HG02970 (cell line): ENCODE measurements at regions not wholly inside any gene's neighbourhood (a gene's known extent, or its start where the extent isn't known, plus 50 kb on each side); places are given as distances from the start of the nearest gene placed in this dataset.
"Not testable (repeated sequence)": the region's sequence is repeated elsewhere in the genome, so short reads cannot be mapped to it uniquely, and the experiment has no call there.

Experiments
- ATAC-seq: cut with Tn5 transposase; IDR thresholded peaks from one replicate; pipeline ENCODE4 v1.9.1; 2021; ENCODE audit warnings: mild to moderate bottlenecking, moderate library complexity, moderate number of reproducible peaks; ENCODE audit not compliant: unreplicated experiment, low FRiP score

DNA sequence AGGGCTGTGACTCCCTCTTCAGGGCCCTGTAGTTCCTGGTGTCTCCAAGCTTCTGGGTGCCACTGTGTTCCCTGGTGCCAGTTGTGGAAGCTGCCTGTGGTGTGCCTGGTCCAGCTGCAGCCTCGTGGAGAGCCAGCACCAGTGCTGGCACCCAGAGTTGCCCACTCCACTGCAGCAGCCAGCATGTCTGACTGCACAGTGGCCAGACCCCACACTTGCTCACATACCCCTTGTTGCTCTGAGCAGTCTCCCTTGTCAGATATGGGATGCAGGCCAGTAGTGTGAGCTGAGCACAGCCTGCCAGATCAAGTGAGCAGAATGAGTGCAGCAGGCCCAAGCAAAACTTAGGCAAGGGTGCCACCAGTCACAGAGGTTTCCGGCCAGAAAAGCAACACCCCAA, 108.6 kb downstream of the ZMAT1 start:
- ATAC-seq: no peak

DNA sequence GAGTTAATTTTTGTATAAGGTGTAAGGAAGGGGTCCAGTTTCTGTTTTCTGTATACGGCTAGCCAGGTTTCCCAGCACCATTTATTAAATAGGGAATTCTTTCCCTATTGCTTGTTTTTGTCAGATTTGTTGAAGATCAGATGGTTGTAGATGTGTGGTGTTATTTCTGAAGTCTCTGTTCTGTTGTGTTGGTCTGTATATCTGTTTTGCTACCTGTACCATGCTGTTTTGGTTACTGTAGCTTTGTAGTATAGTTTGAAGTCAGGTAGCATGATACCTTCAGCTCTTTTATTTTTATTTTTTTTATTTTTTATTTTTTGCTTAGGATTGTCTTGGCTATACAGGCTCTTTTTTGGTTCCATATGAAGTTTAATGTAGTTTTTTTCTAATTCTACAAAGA, 114.1 kb downstream of the ZMAT1 start:
- not testable (repeated sequence) for ATAC-seq

DNA sequence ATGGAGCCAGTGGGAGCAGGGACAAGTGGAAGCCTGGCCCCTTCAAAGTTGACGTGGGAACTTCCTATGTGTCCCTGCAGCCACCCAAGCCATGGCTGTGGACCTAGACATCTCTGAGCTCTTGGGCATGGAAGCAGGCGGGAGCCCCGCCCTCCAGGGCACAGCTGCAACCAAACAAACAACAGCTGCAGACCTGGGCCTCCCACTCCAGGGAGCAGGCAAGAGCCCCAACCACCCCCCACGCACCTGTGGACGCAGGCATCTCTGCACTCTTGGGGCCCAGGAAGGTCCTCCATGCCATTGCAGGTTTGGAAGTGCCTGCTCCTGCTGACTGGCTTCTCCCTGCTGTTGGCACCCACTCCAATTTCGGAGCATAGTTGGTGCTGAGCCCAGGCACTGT, 118.6 kb downstream of the ZMAT1 start:
- ATAC-seq: no peak

DNA sequence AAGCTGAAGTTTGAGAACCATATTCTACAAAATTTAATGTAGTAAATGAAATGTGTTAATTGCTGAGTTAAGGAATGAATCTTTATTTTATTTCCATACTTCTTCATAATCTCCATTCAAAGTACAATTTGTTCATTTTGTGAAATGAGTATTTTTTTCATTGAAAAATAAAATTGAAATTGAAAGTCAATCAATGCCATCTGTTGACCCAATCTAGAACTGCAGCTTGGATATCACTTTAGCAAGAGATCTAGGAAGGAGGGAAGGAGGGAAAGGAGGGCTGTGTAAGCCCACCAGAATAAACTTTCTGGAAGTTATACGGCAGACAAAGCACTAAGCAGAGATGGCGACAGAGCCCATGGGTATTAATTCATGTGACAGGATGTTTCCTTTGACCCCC, 128.4 kb downstream of the ZMAT1 start:
- no peak for ATAC-seq

DNA sequence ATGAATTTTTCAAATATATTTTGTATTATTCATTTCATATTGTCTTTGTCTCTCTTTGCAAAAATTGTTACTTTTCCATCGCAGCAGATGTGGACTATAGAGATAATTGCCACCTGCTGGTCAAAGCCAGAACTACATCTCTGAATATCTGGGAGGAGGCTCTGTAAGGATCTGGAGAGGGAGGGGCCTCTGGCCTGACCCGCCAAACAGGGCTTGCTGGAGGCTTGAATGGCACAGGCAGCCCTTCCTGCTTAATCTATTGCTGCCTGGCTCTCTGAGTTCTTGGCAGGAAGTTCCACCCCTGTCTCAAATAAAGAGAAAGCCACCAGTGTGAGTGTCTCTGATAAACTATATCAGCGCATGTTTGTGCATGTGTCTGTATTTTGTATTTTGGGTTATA, 132.4 kb downstream of the ZMAT1 start:
- peak; percentile 99 for ATAC-seq

DNA sequence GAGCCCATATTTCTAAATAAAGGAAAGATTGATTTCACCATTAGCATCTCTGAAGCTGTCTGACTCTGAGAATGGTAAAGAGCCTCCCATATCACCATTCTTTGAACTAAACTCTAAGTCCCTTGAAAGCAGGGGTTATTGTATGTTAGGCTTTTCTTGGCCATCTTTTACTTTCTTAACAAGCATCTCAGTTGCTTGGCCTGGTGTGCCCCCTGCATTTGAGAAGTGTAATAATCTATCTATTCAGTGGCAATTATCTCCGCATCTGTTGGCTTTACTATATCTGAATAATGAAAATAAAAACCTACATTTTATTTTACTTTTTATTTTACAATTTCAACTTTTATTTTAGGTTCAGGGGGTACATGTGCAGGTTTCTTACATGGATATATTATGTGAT, 128.3 kb upstream of the ARMCX2 start:
- no peak for ATAC-seq

DNA sequence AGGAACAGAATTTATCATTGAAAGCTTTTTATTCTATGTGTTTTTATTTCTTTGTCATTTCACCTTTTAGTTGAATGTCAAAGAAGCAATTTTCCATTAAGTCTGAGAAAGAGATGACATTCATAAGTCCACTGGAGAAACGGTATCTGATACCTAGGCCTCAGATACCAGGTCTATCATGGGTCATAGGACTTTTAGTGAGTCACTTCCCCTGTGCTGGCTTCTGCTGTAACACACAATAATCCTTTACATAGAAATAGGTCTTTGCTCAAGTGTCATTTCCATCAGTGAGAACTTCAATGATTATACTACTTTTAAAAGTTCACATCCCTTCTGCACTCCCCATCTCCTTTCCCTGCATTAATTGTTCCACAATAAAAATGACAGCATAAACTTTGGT, 125.5 kb upstream of the ARMCX2 start:
- ATAC-seq: no peak

DNA sequence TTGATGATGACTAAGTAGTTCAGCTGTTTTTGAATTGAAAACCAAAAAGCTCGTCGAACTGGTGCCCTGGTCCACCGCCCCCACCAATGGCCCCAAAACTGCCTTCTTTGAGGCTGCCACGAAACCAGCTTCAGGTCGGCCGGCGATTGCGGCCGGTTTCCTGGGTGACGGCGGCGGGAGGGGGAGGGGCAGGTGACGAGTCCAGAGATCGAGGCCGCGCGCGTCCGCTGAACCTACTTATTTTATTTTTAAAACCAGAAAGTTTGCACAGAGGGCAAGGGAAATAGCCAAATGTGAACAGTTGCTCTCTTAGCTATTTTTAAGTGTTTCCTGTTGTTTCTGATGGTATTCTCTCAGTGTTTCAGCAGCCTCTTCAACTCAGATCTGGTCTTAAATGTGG, 120.8 kb upstream of the ARMCX2 start:
- not testable (repeated sequence) for ATAC-seq

DNA sequence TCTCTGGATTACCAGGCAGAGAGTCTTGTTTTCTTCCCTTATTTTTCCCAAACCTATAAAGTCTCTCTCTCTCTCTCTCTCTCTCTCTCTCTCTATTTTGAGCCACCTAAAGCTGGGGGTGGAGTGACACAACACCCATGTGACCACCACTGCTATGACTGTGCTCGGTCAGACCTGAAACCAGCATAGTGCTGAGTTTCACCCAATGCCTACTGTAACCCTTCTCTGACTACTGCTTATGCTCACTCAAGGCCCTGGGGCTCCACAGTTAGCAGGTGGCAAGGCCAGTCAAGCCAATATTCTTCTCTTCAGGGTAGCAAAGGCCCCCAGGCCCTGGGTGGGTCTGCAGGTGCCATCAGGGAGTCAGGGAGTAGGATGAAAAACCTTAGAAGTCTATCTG, 114.7 kb upstream of the ARMCX2 start:
- ATAC-seq: peak; percentile 86

DNA sequence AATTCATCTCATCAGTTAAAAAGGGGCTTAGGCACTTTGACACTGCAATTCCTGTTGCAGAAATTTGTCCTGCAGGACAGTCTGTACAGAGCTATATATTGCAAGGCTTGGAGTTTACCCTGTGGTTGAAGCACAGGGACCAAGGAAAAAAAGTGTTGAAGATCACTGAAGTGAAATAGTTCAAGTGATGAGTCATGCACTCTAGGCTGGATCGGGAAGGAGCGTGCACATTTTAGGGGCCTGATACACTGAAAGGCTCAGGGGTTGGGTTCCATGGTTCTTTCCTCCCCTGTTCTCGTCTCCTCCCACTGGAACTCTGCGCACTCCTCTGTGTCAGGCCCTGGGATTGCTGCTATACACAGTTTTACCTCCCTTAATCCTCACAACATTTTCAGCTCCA, 104.9 kb upstream of the ARMCX2 start:
- no peak for ATAC-seq

DNA sequence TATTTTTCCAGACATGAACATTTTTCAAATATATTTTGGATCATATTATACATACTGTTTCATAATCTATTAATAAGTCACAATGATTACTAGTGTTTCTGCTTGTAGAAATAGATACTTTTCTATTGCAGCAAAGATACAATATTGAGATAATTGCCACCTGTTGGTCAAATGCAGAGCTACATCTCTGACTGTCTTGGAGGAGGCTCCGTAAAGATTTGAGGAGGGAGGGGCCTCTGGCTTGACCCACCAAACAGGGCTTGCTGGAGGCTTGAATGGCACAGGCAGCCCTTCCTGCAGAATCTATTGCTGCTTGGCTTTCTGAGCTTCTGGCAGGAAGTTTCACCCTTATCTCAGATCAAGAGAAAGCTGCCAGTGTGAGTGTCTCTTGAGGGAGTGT, 99.3 kb upstream of the ARMCX2 start:
- no peak for ATAC-seq

DNA sequence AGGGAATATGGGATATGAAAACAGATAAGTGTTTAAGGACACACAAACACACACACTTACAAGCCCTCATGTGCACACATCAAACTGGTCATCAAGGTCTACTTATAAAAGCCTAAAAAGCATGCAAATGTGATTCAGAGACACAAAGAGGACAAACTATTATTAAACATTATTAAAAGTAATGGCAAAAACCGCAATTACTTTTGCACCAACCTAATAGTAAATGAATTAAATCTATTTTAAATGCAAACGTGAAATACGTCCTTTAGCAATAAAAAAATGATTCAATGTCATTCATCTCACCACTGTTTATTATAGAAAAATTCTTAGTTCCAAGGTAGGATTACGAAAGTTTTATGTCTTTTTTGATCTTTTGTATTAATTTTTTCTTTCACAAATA, 91.1 kb upstream of the ARMCX2 start:
- no peak for ATAC-seq

DNA sequence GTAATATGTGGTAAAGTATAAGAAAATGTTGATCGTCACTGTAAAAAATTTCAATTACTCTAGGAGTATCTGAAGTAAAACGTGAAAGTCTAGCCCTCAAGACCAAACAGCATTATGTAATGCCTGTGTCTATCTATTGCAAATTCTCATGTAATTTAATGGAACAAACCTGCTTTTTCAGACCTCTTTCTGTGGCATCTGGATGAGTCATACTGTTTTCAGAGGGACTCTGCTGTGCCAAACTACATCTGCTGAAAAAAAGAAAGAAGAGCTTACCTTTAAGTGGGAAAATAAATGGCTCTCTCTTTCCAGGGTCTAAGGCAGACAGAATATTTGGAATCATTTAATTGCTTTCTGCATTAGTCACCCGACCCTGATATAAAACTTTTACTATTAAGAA, 89.8 kb upstream of the ARMCX2 start:
- no peak for ATAC-seq

DNA sequence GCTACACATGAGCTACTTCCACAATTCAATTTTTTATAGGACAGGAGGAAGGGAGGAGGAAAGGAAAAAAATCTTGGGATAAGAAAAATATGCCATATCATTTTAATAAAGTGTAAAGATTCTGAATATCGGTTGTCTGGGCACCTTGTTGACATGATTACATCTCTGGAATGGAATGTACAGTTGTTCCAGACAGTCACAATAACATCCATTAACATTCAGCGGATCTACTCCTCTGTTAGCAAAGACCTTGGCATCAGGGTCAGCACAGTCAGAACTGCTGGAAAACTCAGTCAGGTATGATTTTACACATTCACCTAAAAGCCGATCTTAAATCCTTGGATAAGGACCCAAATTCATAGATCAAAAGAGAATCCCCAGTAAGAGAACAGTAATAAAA, 85.4 kb upstream of the ARMCX2 start:
- ATAC-seq: no peak

DNA sequence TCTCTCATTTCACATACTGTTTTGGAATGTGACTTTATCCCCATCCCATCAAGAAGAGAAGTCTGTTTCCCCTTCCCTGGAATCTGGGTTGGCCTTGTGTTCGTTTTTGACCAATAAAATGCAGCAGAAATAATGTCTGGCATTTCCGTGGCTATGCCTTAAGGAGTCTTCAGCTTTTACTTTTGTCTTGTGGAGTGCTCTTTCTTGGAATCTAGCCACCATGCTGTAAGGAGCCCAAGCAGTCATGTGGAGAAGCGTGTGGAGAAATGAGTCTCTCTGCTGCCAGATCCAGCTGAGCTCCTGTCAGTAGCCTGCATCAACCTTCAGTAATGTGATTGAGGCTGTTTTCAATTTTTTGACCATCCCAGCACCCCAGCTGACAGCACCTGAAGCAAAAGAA, 84.4 kb upstream of the ARMCX2 start:
- no peak for ATAC-seq

DNA sequence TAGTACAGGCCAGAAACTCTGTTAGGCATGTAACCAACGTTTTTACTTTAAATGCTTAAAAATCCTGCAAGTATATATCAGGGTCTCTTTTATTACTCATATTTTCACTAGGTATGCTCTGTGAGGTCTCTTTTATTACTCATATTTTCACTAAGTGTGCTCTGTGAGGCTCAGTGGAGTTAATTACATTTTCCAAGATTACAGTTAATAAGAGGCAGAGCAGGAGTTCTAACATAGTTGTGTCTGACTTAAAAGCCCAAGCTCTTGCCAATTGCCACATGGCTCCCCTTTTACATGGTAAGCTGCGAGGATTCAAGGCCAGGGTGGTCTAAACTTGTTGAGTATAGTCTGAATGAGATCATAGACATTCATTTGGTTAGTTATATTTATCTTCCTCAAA, 81.0 kb upstream of the ARMCX2 start:
- no peak for ATAC-seq

DNA sequence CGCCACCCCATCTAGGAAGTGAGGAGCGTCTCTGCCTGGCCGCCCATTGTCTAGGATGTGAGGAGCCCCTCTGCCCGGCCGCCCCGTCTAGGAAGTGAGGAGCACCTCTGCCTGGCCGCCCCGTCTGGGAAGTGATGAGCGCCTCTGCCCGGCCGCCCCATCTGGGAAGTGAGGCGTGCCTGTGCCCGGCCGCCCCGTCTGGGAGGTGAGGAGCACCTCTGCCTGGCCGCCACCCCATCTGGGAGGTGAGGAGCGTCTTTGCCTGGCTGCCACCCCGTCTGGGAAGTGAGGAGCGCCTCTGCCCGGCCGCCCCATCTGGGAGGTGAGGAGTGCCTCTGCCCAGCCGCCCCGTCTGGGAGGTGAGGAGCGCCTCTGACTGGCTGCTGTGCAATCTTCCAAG, 79.2 kb upstream of the ARMCX2 start:
- not testable (repeated sequence) for ATAC-seq

DNA sequence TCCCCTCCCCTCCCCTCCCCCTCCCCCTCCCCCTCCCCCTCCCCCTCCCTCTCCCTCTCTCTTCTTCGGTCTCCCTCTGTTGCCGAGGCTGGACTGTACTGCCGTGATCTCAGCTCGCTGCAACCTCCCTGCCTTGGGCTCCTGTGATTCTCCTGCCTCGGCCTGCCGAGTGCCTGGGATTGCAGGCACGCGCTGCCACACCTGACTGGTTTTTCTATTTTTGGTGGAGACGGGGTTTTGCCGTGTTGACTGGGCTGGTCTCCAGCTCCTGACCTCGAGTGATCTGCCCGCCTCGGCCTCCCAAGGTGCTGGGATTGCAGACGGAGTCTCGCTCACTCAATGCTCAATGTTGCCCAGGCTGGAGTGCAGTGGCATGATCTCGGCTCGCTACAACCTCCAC, 78.8 kb upstream of the ARMCX2 start:
- not testable (repeated sequence) for ATAC-seq

DNA sequence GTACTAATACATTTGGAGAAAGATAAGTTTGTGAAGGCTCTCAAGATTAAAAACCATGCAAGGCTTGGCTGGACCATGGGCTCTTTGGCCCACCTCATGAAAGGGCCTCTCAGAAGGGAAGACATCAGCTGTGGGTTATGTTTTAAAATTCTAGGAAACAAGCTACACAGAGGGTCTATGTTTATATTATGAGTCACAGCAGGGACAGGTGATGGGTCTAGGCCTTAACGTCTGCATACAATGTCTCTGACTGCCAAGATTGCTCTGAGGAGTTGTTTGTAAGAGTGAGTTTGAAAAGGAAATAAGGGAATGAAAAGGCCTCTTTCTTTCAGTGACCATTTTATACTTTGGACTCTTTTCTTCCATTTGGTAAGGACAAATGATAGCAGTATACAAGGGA, 77.0 kb upstream of the ARMCX2 start:
- no peak for ATAC-seq

DNA sequence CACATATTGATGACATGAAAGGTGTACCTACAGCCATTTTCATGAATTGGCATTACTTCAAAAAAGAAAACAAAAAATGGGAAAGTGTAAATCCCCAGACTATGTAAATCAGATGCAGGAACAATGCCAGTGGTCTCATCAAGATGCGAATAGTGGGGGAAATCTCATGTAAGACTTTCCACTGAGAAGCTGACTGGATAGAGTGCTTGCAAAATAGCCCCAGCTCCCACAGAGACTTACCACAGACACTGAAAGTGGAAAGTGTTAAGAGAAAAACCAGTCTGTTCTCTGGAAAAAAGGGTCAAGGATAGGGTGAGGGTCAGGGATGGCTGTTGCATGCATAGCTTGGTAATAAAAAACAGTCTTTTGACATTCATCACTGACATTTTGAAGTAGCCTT, 73.2 kb upstream of the ARMCX2 start:
- ATAC-seq: no peak

DNA sequence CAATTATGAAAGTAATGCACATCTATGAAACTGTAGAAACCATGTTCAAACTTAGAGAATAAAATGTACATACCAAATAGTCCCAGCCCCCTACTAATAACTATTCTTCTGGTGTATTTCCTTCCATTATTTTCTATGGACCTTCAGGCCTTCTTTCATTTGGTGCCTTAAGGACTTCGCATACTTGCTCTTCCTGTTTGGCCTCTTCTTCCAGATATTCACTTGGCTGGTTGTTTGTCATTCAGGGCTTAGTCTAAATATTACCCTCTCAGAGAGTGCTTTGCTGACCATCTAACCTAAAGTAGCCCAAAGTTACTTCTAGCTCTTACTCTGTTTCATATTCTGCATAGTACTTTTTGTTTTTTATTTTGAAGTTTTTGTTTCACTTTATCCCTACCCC, 70.3 kb upstream of the ARMCX2 start:
- ATAC-seq: no peak
